CD4-positive, CD25-positive, alpha-beta regulatory T cell (primary cell): ENCODE measurements at regions not wholly inside any gene's neighbourhood (a gene's known extent, or its start where the extent isn't known, plus 50 kb on each side); places are given as distances from the start of the nearest gene placed in this dataset.

Experiments used
- ATAC-seq, 2 donors: fragments of 150-1000 bp; cut with Tn5 transposase; one replicate each; pipeline ENCODE4 v1.10.0; 2021; ENCODE audit warnings: low read depth in 2 of 2, moderate number of reproducible peaks in 2 of 2, moderate library complexity in 1 of 2
- DNase-seq, 3 donors: peaks; one replicate each; pipeline versions ENCODE4 v3.0.0 to v3.0.0-alpha.2; 2012 to 2022; ENCODE audit warnings: mixed read lengths in 1 of 3
- H3K27ac ChIP-seq: one replicate; pipeline ENCODE4 v1.7.0; 2013; ENCODE audit warnings: mild to moderate bottlenecking, low read length; ENCODE audit not compliant: insufficient read depth, poor library complexity, severe bottlenecking
- H3K27me3 ChIP-seq: one replicate; pipeline ENCODE4 v1.7.0; 2013; ENCODE audit warnings: low read length; ENCODE audit not compliant: control insufficient read depth, insufficient read depth
- H3K36me3 ChIP-seq: one replicate; pipeline ENCODE4 v1.7.0; 2013; ENCODE audit warnings: mild to moderate bottlenecking, low read length, moderate library complexity; ENCODE audit not compliant: control insufficient read depth, insufficient read depth
- H3K4me1 ChIP-seq: 2 replicates; pipeline ENCODE4 v1.7.0; 2013; ENCODE audit warnings: mild to moderate bottlenecking, low read length; ENCODE audit not compliant: insufficient read depth, control insufficient read depth, poor library complexity, severe bottlenecking
- H3K4me3 ChIP-seq: one replicate; pipeline ENCODE4 v1.7.0; 2013; ENCODE audit warnings: low read depth, mild to moderate bottlenecking, low read length, moderate library complexity
- H3K9me3 ChIP-seq, 2 experiments: 1 replicate in 1 of 2; 2 replicates in 1 of 2; pipeline ENCODE4 v1.7.0; 2013; ENCODE audit warnings: low read length in 2 of 2, mild to moderate bottlenecking in 1 of 2, moderate library complexity in 1 of 2; ENCODE audit not compliant: control insufficient read depth in 2 of 2
- H3K27ac Mint-ChIP-seq, 3 donors: one replicate each; pipeline ENCODE4 v1.8.0; 2020 to 2022; ENCODE audit warnings: mild to moderate bottlenecking in 3 of 3, mixed read lengths in 3 of 3, moderate library complexity in 2 of 3
- H3K27me3 Mint-ChIP-seq: one replicate; pipeline ENCODE4 v1.8.0; 2022; ENCODE audit warnings: mild to moderate bottlenecking, mixed read lengths
- H3K36me3 Mint-ChIP-seq: one replicate; pipeline ENCODE4 v1.8.0; 2020; ENCODE audit warnings: mixed read lengths
- H3K4me1 Mint-ChIP-seq, 4 donors: one replicate each; pipeline ENCODE4 v1.8.0; 2020 to 2022; ENCODE audit warnings: mixed read lengths in 4 of 4, mild to moderate bottlenecking in 1 of 4
- H3K4me3 Mint-ChIP-seq, 4 donors: one replicate each; pipeline ENCODE4 v1.8.0; 2020 to 2022; ENCODE audit warnings: mild to moderate bottlenecking in 4 of 4, mixed read lengths in 4 of 4, moderate library complexity in 3 of 4
- H3K9me3 Mint-ChIP-seq, 7 donors: one replicate each; pipeline ENCODE4 v1.8.0; 2020 to 2022; ENCODE audit warnings: mixed read lengths in 7 of 7, mild to moderate bottlenecking in 3 of 7, moderate library complexity in 2 of 7

DNA sequence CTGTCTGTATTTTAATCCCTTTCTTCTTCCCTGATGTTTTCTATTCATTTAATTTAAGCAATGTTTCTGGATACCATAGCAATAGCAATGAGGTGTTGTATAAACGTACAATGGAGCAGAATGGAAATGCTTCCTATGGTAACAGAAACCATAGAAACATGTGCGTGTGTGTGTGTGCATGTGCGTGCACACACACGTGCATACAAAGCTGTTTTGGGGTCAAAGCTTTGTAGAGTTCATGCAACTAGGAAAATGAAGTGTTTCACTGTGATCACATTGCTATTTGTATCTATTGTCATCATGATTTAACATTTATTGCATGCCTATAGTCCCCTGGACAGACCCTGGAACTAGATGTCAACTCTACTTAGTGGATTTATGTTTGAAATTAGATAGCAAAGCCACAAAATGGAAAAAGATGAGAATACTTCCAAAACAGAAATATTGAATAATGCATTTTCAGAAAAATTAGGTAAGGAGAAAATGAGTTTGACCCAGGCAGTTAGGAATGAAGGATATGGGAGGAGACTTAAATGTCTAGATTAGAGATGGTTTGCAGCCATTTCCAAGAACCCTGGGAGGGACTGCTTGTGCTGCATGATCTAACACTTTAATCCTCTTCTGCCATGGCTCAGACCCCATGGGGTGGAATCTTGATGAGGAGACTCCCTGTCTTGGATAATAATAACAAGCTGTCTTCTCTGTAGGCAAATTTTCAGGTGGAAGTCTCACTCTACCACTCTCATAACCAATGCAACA lies 124.4 kb downstream of the TRMT11 start:
- H3K4me3 ChIP-seq, result no peak overlapping the region
- H3K4me1 ChIP-seq, result no peaks in the 10 kb centered on the region
- Mint-ChIP-seq H3K4me3 (no peak overlapping the region), H3K27me3 (no peaks in the 10 kb centered on the region), H3K9me3 (no peaks in the 10 kb centered on the region), H3K27ac (no peak overlapping the region), H3K36me3 (no peaks in the 10 kb centered on the region), H3K4me1 (no peaks in the 10 kb centered on the region)
- H3K36me3 ChIP-seq, result no peaks in the 10 kb centered on the region
- DNase-seq, result no peak
- H3K9me3 ChIP-seq, result no peaks in the 10 kb centered on the region
- no peak overlapping the region for H3K27ac ChIP-seq
- ATAC-seq, result no peak
- H3K27me3 ChIP-seq, result no peaks in the 10 kb centered on the region

DNA sequence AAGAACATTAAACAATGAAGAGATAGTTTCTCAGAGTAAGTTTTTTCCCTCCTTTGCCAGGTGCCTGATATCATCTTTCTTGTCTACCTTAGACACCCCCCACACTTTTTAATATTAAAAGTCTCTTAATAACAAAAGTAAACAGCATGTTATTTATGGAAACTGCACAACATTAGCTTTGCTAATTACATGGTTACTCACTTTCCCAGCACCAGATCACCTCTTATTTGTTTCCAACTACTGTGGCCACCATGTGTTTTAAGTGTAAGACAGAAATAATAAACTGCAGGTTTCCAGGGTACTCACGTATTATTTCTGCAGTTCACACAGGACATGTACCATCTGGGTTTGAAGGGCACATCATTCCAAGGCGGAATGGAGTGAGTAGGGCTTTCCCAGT lies 125.0 kb downstream of the TRMT11 start:
- no peak overlapping the region for H3K4me3 ChIP-seq
- Mint-ChIP-seq H3K4me1 (no peaks in the 10 kb centered on the region), H3K27me3 (no peaks in the 10 kb centered on the region), H3K36me3 (no peaks in the 10 kb centered on the region), H3K4me3 (no peak overlapping the region), H3K27ac (no peak overlapping the region), H3K9me3 (no peaks in the 10 kb centered on the region)
- H3K4me1 ChIP-seq, result no peaks in the 10 kb centered on the region
- DNase-seq (no peak), ATAC-seq (no peak)
- H3K27ac ChIP-seq, result no peak overlapping the region
- no peaks in the 10 kb centered on the region for H3K27me3 ChIP-seq
- no peaks in the 10 kb centered on the region for H3K9me3 ChIP-seq
- H3K36me3 ChIP-seq, result no peaks in the 10 kb centered on the region

DNA sequence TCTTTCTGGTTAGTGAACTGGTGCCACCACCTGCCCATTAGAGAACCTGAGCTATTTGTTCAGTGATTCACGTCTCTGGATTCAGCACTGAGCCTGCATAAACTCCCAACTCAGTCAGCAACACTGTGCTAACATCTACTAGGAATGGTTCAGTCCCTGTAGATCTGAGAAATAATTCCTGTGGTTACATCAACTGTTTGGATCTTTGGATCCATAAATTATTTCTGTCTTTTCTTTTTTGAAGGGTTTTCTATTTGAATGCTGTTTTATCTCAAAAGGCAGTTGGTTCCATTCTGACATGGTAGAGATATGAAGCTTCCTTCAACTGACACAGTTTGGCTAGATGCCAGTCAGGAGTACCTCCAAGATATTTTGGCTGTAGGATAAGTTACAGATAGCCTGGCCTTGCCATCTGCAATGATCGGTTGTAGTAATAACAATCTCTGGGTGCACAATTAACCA lies 125.9 kb downstream of the TRMT11 start:
- Mint-ChIP-seq H3K27ac (no peak overlapping the region), H3K4me3 (no peak overlapping the region), H3K27me3 (no peaks in the 10 kb centered on the region), H3K9me3 (no peaks in the 10 kb centered on the region), H3K36me3 (peaks cover under 1% of the 10 kb centered on the region), H3K4me1 (no peaks in the 10 kb centered on the region)
- no peaks in the 10 kb centered on the region for H3K27me3 ChIP-seq
- H3K9me3 ChIP-seq, result no peaks in the 10 kb centered on the region
- H3K36me3 ChIP-seq, result no peaks in the 10 kb centered on the region
- no peak overlapping the region for H3K27ac ChIP-seq
- DNase-seq, result no peak
- H3K4me3 ChIP-seq, result no peak overlapping the region
- no peak for ATAC-seq
- H3K4me1 ChIP-seq, result no peaks in the 10 kb centered on the region

DNA sequence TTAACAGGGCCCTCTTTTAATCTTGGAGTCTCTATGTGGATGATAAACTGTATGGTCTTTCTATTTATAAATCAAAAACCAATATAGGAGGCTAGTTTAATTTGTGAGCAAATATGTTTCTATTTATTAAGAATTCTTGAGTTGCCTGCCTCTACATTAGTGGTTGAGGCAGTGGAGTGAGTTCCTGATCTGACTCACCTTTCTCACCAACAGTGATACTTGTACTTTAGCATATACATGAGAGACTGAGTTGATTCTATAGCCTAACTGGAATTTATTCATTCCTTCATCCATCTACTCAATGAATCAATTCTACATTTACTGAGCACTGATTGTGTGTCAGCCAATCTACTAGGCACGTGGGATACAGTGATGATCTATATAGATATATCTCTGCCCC lies 126.9 kb downstream of the TRMT11 start:
- H3K27me3 ChIP-seq, result no peaks in the 10 kb centered on the region
- Mint-ChIP-seq H3K4me1 (no peaks in the 10 kb centered on the region), H3K27me3 (no peaks in the 10 kb centered on the region), H3K36me3 (peaks cover 4% of the 10 kb centered on the region), H3K9me3 (no peaks in the 10 kb centered on the region), H3K4me3 (no peak overlapping the region), H3K27ac (no peak overlapping the region)
- no peaks in the 10 kb centered on the region for H3K9me3 ChIP-seq
- no peak for ATAC-seq
- H3K27ac ChIP-seq, result no peak overlapping the region
- no peaks in the 10 kb centered on the region for H3K4me1 ChIP-seq
- no peak overlapping the region for H3K4me3 ChIP-seq
- H3K36me3 ChIP-seq, result no peaks in the 10 kb centered on the region
- DNase-seq, result no peak

DNA sequence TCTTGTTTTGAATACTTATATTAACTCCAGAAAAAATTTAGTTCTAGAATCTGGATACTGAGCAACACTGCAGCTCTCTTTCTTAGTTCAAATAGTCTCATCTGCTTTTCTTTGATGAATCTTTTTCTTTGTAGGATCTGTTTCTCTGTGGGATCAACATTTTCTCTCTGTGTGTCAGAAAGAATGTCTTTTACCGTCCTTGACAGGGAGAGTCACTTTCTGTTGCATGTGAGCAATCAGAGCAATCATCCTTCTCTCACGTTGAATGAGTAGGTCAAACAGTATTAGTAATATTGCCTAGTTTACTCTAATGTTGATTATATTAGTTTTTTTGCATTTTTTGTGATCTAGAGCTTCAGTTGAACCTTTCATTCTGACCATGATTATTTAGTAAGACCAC lies 130.9 kb downstream of the TRMT11 start:
- ATAC-seq (no peak), DNase-seq (no peak)
- Histone ChIP-seq H3K9me3 (no peaks in the 10 kb centered on the region), H3K4me3 (no peak overlapping the region), H3K27ac (no peak overlapping the region), H3K4me1 (no peaks in the 10 kb centered on the region), H3K36me3 (no peaks in the 10 kb centered on the region), H3K27me3 (no peaks in the 10 kb centered on the region)
- Mint-ChIP-seq H3K4me3 (no peak overlapping the region), H3K27me3 (no peaks in the 10 kb centered on the region), H3K36me3 (peaks cover 4% of the 10 kb centered on the region), H3K9me3 (peaks cover 0 to 2% (median 0%) of the 10 kb centered on the region in 7 donors), H3K27ac (no peak overlapping the region), H3K4me1 (no peaks in the 10 kb centered on the region)

DNA sequence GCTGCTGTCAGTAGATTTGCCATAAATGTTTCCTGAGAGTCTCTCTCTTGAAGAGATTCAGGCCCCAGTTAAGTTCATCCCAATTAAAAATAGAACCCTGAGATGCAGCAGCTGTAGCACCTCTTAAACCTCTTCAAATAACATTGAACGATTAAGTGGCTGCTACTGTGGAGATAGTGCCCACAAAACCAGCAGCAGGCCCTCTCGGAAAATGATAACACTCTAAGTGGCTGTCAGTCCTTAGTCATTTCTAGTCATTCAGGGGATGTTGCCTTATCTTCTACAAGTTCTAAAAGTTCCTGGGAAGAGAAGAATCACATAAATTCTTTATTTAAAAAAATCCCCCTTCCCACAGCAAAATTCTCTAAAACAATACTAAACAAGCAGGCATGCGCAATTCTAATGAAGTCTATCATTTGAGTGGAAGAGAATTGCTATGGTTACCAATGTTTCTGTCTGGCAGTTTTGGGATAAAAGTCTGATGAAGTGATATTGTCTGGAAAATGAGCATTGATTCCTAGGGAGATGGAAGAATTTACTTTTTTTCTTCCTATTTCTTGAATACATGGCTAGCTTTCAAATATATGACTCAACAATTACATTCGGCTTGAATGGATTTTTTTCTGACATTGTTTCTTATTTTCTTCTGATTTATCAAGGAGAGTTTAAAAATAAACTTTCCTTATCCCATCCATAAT lies 131.9 kb downstream of the TRMT11 start:
- H3K27ac ChIP-seq, result no peak overlapping the region
- ATAC-seq, result no peak
- peaks cover 0 to 2% (median 0%) of the 10 kb centered on the region in 7 donors for H3K9me3 Mint-ChIP-seq
- H3K4me3 Mint-ChIP-seq, result no peak overlapping the region
- no peaks in the 10 kb centered on the region for H3K27me3 ChIP-seq
- H3K36me3 ChIP-seq, result no peaks in the 10 kb centered on the region
- no peaks in the 10 kb centered on the region for H3K4me1 Mint-ChIP-seq
- peaks cover 4% of the 10 kb centered on the region for H3K36me3 Mint-ChIP-seq
- no peak overlapping the region for H3K4me3 ChIP-seq
- no peaks in the 10 kb centered on the region for H3K9me3 ChIP-seq
- H3K27ac Mint-ChIP-seq, result no peak overlapping the region
- H3K4me1 ChIP-seq, result no peaks in the 10 kb centered on the region
- H3K27me3 Mint-ChIP-seq, result no peaks in the 10 kb centered on the region
- no peak for DNase-seq

DNA sequence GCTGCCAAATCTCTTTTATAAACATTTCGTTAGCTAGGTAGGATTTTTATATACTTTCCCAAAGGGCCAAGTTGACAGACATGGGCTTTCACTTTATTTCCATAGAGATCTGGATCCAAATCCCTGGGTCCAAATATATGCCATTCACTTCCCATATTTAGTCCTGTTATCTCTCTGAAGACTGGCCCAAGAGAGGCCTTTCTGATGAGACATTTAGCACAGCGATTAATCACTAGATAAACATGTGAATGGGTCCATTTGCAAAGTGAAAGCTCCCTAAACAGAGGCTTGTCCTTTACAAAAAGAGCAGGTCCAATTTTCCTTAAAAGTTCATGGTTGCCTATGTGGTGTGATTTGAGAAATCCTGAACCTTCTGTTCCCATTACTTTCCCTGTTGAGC lies 132.6 kb downstream of the TRMT11 start:
- no peaks in the 10 kb centered on the region for H3K4me1 ChIP-seq
- no peak for DNase-seq
- ATAC-seq, result no peak
- Mint-ChIP-seq H3K4me3 (no peak overlapping the region), H3K36me3 (peaks cover 4% of the 10 kb centered on the region), H3K27me3 (no peaks in the 10 kb centered on the region), H3K4me1 (no peaks in the 10 kb centered on the region), H3K9me3 (peaks cover 0 to 2% (median 0%) of the 10 kb centered on the region in 7 donors), H3K27ac (no peak overlapping the region)
- H3K27me3 ChIP-seq, result no peaks in the 10 kb centered on the region
- H3K4me3 ChIP-seq, result no peak overlapping the region
- no peaks in the 10 kb centered on the region for H3K9me3 ChIP-seq
- no peak overlapping the region for H3K27ac ChIP-seq
- no peaks in the 10 kb centered on the region for H3K36me3 ChIP-seq

DNA sequence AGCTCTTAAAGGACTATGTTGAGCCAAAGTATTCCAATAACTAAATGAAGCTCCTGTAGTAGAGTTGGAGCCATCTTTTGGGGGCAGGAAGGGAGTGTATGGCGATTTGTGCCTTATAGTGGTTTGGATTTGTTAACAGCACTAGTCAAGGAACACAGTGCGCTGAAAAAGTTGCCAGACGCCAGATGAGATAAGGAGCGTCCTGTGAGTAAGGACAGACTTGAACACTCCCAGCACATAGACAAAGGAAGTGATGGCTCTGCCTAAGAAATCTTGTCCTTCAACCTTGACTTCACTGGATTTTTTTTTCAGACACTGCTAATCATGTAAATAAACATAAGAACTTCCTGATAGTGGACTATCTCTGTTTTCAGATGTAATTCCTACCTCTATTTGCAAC lies 136.9 kb downstream of the TRMT11 start:
- Histone ChIP-seq H3K27me3 (no peaks in the 10 kb centered on the region), H3K27ac (no peak overlapping the region), H3K4me3 (no peak overlapping the region), H3K36me3 (no peaks in the 10 kb centered on the region), H3K4me1 (no peaks in the 10 kb centered on the region), H3K9me3 (no peaks in the 10 kb centered on the region)
- no peaks in the 10 kb centered on the region for H3K27me3 Mint-ChIP-seq
- ATAC-seq (no peak), DNase-seq (no peak)
- H3K4me3 Mint-ChIP-seq, result no peak overlapping the region
- no peaks in the 10 kb centered on the region for H3K4me1 Mint-ChIP-seq
- no peaks in the 10 kb centered on the region for H3K36me3 Mint-ChIP-seq
- H3K27ac Mint-ChIP-seq, result no peak overlapping the region
- peaks cover 0 to 2% (median 0%) of the 10 kb centered on the region in 7 donors for H3K9me3 Mint-ChIP-seq
